ENCODE measurements at regions not wholly inside any gene's neighbourhood (a gene's known extent, or its start where the extent isn't known, plus 50 kb on each side); places are given as distances from the start of the nearest gene placed in this dataset.

- DNase-seq, result no peak
- no peak for ATAC-seq
- intact Hi-C loops (cut with DNase I), result no loop called here
Observed at GRCh38 chr13:105167385-105167784, 1368.1 kb downstream of the EFNB2 start.

DNA sequence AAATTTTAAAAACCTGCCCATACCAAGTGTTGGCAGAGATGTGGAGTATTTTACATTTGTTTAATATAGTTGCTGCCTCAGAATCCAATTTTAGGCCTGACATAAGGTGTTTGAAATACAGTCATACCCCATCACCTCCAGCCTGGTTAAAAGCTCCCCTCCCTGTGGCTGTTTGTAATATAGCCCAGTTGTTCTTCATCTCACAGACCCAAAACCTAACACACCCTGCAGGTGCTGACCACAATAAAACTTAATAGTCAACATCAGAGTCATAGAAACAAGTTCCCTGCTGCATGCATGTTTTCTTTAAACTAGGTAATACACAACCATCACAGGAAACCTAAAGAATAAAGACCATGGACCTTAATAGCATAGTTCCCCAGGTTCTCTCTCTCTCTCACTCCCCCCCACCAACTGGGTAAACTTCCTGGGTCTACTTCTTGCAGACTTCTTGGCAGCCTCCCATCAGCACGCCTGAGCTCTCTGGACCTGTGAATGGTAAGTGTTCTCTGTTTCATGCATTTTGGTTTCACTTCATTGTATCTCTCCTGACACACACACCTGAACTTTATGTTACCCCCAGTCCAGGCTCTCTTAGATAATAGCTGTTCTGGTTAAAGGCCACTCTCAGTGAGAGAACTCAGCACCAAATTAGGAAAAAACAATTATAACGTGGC, 1369.9 kb downstream of the EFNB2 start:
- intact Hi-C loops (cut with DNase I), result no loop called here
- ATAC-seq (no peak), DNase-seq (no peak)

GRCh38 chr13:105159841-105160240, 1375.6 kb downstream of the EFNB2 start:
- ATAC-seq, result no peak
- intact Hi-C loops (cut with DNase I), result no loop called here
- DNase-seq, result no peak

DNA sequence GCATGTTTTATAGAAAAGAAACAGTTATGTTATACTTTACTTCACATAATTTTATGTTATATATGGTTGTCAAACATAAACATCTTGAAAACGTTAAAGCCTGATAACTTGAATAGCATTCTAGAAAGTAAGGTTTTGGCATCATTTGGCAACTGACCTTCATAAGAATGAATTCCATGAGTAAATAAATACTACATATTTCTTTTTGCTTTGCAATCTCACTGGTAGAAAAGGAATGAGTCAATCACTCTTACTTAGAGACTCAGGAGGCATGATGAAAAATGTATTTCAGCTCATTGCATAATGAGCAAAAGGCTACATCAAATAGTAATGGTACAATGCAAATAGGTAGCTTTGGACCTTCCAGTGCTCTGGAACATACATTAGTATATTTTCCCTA, 1381.9 kb downstream of the EFNB2 start:
- no peak for ATAC-seq
- DNase-seq, result no peak
- intact Hi-C loops (cut with DNase I), result no loop called here

DNA sequence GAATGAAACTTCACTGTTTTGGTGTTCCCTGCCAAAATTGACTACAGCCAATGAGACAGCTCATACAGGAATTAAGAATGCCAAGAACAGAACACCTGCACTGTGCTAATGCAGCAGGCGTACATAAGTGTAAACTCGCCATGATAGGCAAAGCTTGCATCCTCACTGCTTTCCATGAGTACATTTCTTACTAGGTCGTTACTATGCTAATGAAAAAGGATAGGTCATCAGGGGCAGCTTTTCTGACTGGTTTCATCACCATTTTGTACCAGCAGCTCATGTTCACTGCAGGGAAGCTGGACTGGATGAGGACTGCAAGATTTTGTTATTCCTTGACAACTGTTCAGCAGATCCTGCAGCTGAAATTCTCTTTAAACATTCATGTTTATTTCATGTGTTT, 1383.8 kb downstream of the EFNB2 start:
- DNase-seq (no peak), ATAC-seq (no peak)
- intact Hi-C loops (cut with DNase I), result no loop called here

DNA sequence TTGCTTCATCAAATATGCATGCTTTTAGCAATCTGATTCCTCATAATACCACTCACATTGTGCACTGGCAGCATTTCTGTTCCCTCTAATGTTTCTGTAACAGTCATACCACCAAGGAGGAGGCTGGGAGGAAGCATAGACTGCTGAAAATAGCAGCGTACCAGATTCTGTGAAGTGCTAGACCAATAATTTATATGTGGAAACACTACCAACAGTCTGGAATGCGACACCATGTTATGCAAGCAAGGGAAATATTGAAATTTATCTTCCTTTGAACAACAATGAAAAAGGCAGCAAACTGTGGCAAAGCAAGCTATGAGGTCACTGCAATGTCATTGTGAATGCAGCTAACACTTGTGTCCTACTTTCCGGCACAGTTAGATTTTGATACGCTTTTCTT, 1388.0 kb downstream of the EFNB2 start:
- intact Hi-C loops (cut with DNase I), result no loop called here
- DNase-seq, result no peak

DNA sequence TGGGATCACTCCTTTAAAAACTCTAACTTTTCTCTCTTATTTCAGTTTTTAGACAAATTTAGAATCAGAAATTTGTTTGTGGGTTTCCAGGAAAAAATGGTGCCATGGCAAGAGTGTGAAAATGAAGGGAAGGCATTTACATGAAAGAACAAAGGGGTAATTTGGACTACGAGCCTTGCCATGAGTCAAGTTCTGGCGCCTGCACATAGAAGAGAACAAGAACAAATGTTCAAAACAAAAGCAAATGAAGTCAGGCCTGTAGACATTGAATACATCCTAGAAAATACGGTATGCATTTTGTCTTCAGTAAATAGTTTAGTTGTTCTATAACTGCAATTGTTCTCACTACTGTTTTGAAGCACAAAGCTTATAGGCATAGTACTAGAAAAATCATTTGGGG, 1390.5 kb downstream of the EFNB2 start:
- DNase-seq, result no peak
- no peak for ATAC-seq
- intact Hi-C loops (cut with DNase I), result no loop called here

More for the DNA sequence above, 1388.0 kb downstream of the EFNB2 start:
- ATAC-seq, result no peak

GRCh38 chr13:105144020-105144419, 1391.4 kb downstream of the EFNB2 start:
- intact Hi-C loops (cut with DNase I), result no loop called here
- ATAC-seq (no peak), DNase-seq (no peak)

GRCh38 chr13:105142556-105142955, 1392.9 kb downstream of the EFNB2 start:
- DNase-seq (no peak), ATAC-seq (no peak)
- intact Hi-C loops (cut with DNase I), result no loop called here

GRCh38 chr13:105139380-105140285, 1395.8 kb downstream of the EFNB2 start:
- DNase-seq (peak; percentile 25), ATAC-seq (peak; percentile 53 to 74)
- intact Hi-C loops (cut with DNase I), result no loop called here

- ATAC-seq (no peak), DNase-seq (no peak)
- intact Hi-C loops (cut with DNase I), result no loop called here
Observed at GRCh38 chr13:105139048-105139379, 1396.4 kb downstream of the EFNB2 start.

DNA sequence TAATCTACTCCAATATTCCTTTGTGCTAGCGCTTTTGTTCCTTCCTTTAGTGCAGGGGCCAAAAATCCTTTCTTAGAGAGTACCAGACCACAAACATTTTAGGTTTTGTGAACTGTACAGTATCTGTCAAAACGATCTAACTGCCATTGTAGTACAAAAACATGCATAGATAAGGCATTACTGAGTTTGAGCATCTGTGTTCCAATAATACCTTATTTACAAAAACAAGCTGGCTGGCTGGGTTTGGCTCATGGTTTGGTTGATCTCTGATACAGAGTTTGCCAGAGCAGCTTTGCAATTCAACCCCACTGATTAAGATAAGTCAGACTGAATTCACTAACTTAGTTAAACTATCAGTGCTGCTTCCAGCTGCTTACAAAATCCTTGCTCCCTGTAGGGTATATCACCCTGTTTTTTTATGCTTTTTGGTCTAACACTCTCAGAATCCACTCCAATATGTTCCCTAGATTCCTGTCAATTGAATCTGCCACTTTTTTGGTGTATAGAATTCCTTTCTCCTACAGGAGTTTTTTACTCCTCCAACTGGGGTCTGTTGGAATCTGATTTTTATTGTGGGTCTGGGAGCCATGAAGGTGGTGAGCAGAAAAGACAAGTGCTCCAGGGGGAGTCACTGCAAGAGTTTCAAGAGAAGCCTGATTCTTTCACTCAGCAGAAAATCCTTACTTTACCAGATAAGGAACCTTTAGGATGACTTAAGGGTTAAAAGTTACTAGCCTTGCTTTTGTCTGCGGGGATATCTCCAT, 1399.4 kb downstream of the EFNB2 start:
- DNase-seq (no peak), ATAC-seq (no peak)
- intact Hi-C loops (cut with DNase I), result no loop called here

DNA sequence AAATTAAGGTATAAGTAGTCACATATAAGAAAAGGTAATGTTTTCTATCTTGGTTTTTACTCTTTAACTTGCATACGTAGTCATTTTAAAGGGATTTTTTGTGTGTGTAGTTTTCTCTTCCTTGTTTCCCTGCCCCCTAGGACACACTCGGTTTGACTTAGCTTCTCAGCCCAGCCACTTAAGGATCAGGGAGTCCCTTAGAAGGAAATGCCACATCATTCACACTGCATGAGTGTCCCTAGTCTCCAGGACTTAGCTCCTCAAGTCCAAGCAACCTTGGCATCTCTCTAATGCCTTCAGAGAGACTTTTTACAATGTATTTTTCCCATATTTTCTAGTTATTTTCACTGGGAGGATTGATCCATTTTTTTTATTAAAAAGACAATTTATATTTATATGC, 1407.7 kb downstream of the EFNB2 start:
- intact Hi-C loops (cut with DNase I), result loop anchor here in 1 of 2 donors (10.0 kb wide), 1 partner anchor 57 kb away; no protein-coding TSS in a partner anchor
- ATAC-seq, result no peak
- no peak for DNase-seq

DNA sequence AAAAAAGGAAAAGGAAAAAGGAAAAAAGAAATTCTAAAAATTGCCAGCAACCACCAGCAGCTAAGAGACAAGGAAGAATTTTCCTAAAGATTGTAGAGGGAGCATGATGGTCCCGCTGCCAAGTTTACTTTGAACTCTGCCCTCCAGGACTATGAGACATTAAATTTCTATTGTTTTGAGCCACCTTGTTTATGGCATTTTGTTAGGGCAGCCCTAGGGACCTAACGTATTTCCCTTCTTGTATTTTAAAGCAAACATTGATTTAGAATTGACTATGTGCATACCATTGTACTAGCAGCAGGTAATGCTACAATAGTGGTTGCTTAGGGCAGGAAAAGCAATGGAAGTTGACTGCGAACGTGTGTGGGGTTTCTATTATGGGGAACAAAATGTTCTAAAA, 1414.2 kb downstream of the EFNB2 start:
- DNase-seq (no peak), ATAC-seq (no peak)
- intact Hi-C loops (cut with DNase I), result loop anchor here in 1 of 2 donors (10.0 kb wide), 1 partner anchor 64 kb away; no protein-coding TSS in a partner anchor

- ATAC-seq (no peak), DNase-seq (no peak)
- intact Hi-C loops (cut with DNase I), result no loop called here
Observed at GRCh38 chr13:105118426-105118985, 1417.0 kb downstream of the EFNB2 start.

- intact Hi-C loops (cut with DNase I), result no loop called here
- DNase-seq, result no peak
- ATAC-seq, result no peak
Observed at GRCh38 chr13:105116966-105117365, 1418.5 kb downstream of the EFNB2 start.

DNA sequence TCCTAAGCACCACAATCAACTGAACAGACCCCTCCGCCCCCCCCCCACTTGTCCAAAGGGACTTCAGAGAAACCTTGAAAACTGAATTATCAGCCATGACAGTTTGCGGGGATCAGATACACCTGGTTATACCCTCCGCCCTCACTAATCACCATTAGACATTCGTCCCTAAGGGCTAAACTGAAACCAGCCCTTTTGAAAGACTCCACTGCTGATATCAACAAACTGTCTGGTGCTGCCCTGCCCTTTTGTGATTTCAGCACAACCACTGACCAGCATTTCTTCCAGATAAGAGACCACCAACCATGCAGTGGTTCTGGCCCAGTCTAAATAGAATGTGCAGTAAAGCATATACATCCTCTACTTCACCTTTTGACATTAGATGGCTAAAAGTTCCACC, 1422.9 kb downstream of the EFNB2 start:
- no peak for DNase-seq
- intact Hi-C loops (cut with DNase I), result no loop called here
- ATAC-seq, result no peak

DNA sequence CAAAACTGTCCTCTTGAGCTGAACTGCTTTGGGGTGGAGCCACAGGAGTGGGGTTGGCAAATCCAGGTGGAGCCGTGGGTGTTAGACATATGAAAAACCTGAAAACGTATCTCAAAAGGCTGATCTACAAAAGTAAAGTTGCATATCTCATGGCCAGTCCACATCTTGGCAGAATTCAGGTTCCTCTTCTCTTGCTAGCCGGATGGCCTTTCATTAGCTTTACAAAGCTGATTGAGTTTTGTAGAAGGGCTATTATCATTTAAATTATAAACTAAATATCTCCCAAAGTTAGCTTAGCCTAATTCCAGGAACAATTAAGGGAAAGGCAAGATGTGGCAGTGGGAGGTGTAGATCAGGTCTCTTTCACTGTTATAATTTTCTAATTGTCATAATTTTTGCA, 1427.7 kb downstream of the EFNB2 start:
- ATAC-seq (no peak), DNase-seq (no peak)
- intact Hi-C loops (cut with DNase I), result no loop called here

DNA sequence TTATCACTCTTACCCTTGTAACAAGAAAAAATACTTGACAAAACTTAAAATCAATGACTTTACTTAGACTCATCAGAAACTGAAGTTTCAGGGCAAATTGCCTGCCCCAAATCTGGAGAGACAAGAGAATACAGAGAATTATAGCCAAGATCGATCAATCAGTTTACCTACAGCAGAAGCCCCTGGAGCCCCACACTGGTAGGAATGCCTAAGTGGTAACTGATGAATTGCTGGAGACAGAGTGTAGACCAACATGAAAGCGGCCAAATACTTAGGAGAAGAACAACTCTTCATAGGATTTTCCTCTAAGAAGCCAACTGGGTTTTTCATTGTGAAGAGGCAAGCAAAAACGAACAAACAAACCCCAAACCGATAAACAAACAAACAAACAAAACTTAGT, 1430.0 kb downstream of the EFNB2 start:
- ATAC-seq, result no peak
- no peak for DNase-seq
- intact Hi-C loops (cut with DNase I), result no loop called here

DNA sequence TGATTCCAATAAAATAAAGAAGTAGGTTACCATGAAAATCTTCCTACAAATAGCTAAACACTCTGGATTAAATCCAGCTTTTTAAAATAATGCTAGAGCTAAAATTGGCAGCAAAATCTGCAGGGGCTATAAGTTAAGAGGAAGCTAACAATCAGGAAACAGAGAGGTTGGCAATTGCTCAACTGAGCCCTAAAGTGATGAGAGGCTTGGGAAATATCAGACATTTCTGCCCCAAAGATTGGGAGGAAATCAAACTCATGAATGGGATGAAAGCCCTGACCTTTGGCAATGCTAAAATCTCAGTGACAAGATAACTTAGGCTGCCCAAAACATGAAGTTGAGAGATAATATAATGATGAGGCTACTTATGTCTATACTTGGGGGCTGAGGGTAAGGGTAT, 1437.9 kb downstream of the EFNB2 start:
- ATAC-seq (no peak), DNase-seq (no peak)
- intact Hi-C loops (cut with DNase I), result no loop called here

All from left cardiac atrium (tissue), 4 donors.